Mucosa of descending colon (tissue), 3 donors: ENCODE measurements at regions not wholly inside any gene's neighbourhood (a gene's known extent, or its start where the extent isn't known, plus 50 kb on each side); places are given as distances from the start of the nearest gene placed in this dataset.

ENCODE experiments used
- ATAC-seq: fragments of 200-7000 bp; cut with Tn5 transposase; one replicate; pipeline ENCODE4 v1.9.1; 2020; ENCODE audit warnings: mild to moderate bottlenecking, moderate library complexity
- DNase-seq, 3 donors: peaks; one replicate each; pipeline ENCODE4 v3.0.0-alpha.2; 2020
- H3K36me3 ChIP-seq: fragments of 200-600 bp; one replicate; pipeline ENCODE4 v1.8.0; 2021; ENCODE audit warnings: low read depth, mild to moderate bottlenecking
- H3K4me1 ChIP-seq: fragments of 200-600 bp; one replicate; pipeline ENCODE4 v1.8.0; 2021; ENCODE audit warnings: low read depth, mild to moderate bottlenecking
- H3K4me3 ChIP-seq: fragments of 200-600 bp; one replicate; pipeline ENCODE4 v1.8.0; 2021; ENCODE audit warnings: mild to moderate bottlenecking
- H3K9me3 ChIP-seq: fragments of 200-600 bp; one replicate; pipeline ENCODE4 v1.8.0; 2021; ENCODE audit warnings: mild to moderate bottlenecking
- CTCF ChIP-seq: fragments of 200-600 bp; IDR thresholded peaks from one replicate; pipeline ENCODE4 v1.8.0; 2022; ENCODE audit warnings: antibody characterized with exemption, mild to moderate bottlenecking
- intact Hi-C, 2 donors: fragments of 100-400 bp; cut with DNase I in 1 of 2; cut with micrococcal nuclease in 1 of 2; formaldehyde crosslinking; loops; one replicate each; pipeline versions ENCODE4 v1.11.0 to v1.11.1; 2022; cut with DNase I, micrococcal nuclease
- donor health status: DM: no; HTN: no; CAD: no; lungs with moderate emphysema.
- donor health status: DM: no; HTN: no; CAD: no.
- donor health status: DM: no; HTN: yes; CAD: no.

GRCh38 chr5:27700526-27700925 is 662.1 kb upstream of the CDH9 start:
- no peaks in the 10 kb centered on the region for H3K36me3 ChIP-seq
- DNase-seq (no peak), ATAC-seq (no peak)
- intact Hi-C loops, result no loop called here
- no peak for TF ChIP-seq CTCF
- peaks cover 33% of the 10 kb centered on the region for H3K9me3 ChIP-seq
- no peaks in the 10 kb centered on the region for H3K4me1 ChIP-seq
- no peak overlapping the region for H3K4me3 ChIP-seq

GRCh38 chr5:27682600-27682999 is 644.2 kb upstream of the CDH9 start:
- DNase-seq (no peak), ATAC-seq (no peak)
- H3K9me3 ChIP-seq, result peaks cover 35% of the 10 kb centered on the region
- no peaks in the 10 kb centered on the region for H3K36me3 ChIP-seq
- H3K4me1 ChIP-seq, result no peaks in the 10 kb centered on the region
- no peak for TF ChIP-seq CTCF
- intact Hi-C loops, result no loop called here
- H3K4me3 ChIP-seq, result no peak overlapping the region

GRCh38 chr5:27652505-27652904 is 614.1 kb upstream of the CDH9 start:
- ATAC-seq (no peak), DNase-seq (no peak)
- Histone ChIP-seq H3K36me3 (no peaks in the 10 kb centered on the region), H3K9me3 (peaks cover 33% of the 10 kb centered on the region), H3K4me3 (no peak overlapping the region), H3K4me1 (no peaks in the 10 kb centered on the region)
- intact Hi-C loops, result no loop called here
- no peak for TF ChIP-seq CTCF

- no peak for TF ChIP-seq CTCF
- intact Hi-C loops, result no loop called here
- Histone ChIP-seq H3K4me1 (no peaks in the 10 kb centered on the region), H3K4me3 (no peak overlapping the region), H3K9me3 (peaks cover 33% of the 10 kb centered on the region), H3K36me3 (no peaks in the 10 kb centered on the region)
- no peak for ATAC-seq
- DNase-seq, result no peak
Measured at GRCh38 chr5:27639005-27639612, 600.7 kb upstream of the CDH9 start.

GRCh38 chr5:27619982-27620381 is 581.6 kb upstream of the CDH9 start:
- no peak for ATAC-seq
- Histone ChIP-seq H3K9me3 (peaks cover 57% of the 10 kb centered on the region), H3K4me1 (no peaks in the 10 kb centered on the region), H3K4me3 (no peak overlapping the region), H3K36me3 (no peaks in the 10 kb centered on the region)
- no peak for DNase-seq
- no peak for TF ChIP-seq CTCF
- intact Hi-C loops, result no loop called here

- Histone ChIP-seq H3K36me3 (no peaks in the 10 kb centered on the region), H3K4me1 (no peaks in the 10 kb centered on the region), H3K9me3 (peaks cover 42% of the 10 kb centered on the region), H3K4me3 (no peak overlapping the region)
- no peak for DNase-seq
- ATAC-seq, result no peak
- TF ChIP-seq CTCF, result no peak
- intact Hi-C loops, result no loop called here
Measured at GRCh38 chr5:27612161-27612560, 573.8 kb upstream of the CDH9 start.
